NCI-H2081 (cell line): ENCODE measurements at regions not wholly inside any gene's neighbourhood (a gene's known extent, or its start where the extent isn't known, plus 50 kb on each side); places are given as distances from the start of the nearest gene placed in this dataset.

Source experiments
- DNase-seq, 2 experiments: peaks; one replicate each; lab custom pipeline; 2025; lab: John Stamatoyannopoulos, UW

DNA sequence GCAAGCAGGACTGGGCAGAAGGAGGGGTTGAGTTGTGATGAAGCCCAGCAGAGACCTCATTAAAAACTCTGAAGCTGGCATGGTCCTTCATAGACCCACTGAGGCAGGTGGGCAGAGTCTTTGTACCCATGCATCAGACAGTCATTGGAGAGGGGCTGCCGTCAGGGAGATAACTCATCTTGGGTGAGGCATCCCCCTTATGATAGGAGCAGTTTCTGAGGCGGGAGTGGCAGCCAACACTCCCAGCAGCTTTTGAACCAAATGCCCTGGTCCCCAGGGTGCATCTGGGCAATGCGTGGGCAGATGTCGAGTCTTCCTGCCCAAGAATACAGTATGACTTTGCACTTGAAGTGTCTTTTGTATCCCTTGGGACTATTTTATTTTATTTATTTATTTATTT, 68.1 kb downstream of the HTR5A start:
- no peak for DNase-seq

DNA sequence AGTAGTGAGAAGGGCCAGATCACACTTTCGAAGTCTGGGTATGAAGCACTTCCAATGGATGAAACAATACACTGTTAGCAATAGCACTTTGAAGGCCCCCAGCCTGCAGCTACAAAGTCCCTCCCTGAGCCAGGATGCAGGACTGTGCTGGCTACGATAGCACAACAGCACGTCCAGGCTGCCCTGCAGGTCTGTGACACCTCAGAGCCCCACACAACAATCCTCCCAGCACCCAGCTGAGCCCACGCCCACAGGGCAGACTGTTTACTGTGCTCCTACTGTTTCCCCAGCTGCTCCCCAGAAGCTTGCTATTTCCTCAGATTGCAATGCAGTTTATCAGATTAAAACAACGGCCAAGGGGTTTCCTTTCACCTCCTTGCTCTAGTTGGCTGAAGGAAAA, 71.4 kb downstream of the HTR5A start:
- no peak for DNase-seq

DNA sequence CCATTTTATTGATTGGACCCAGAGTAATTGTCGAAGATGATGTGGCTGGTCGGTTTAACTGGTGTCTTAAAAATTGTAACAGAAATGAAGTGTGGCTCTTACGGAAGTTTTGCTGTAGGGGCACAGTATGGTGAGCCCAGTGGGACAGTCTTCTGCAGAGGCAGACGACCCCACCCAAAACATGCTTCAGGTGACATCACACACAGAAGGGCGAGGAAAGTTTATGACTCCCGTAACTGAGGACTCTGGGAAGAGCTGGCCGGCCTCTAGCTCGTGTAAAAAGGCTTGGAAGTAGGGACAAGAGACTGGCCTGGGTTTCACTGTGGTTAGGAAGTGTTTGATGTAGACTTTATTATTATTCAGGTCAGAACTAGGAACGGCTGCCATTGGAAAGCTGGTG, 73.3 kb downstream of the HTR5A start:
- no peak for DNase-seq

DNA sequence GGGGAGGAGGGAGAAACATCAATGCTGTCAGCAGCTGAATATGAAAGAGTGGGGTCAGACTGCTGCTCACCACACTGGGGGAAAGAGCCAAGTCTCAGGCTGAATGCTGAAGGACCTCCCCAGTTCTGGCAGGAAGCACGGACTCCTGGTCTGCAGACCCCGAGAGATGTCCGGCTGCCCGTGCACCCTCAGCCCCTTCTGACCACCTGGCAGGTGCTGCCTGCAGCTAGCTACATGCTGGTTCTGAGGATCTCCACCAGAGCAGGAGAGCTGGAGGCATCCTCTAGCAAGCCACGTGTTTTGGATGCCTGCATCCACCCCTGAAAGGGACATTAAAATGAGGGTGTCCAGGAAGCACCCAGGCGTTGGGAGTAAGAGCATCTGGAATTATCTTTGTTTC, 74.2 kb downstream of the HTR5A start:
- no peak for DNase-seq

- no peak for DNase-seq
Observed at GRCh38 chr7:155145477-155146255, 75.5 kb downstream of the HTR5A start.

GRCh38 chr7:155147172-155147571, 77.0 kb downstream of the HTR5A start:
- DNase-seq = no peak

DNA sequence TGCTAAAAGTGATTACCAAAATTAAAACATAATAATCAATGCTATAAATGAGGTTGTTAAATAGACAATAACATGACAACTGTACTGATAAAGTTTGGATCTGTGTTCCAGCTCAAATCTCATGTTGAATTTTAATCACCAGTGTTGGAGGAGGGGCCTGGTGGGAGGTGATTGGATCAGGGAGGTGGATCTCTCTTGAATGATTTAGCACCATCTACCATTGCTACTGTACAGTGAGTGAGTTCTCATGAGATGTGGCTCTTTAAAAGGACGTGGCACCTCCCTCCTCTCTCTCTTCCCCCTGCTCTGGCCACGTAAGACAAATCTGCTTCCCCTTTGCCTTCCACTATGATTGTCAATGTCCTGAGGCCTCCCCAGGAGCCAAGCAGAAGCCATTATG, 77.5 kb downstream of the HTR5A start:
- DNase-seq = no peak

DNA sequence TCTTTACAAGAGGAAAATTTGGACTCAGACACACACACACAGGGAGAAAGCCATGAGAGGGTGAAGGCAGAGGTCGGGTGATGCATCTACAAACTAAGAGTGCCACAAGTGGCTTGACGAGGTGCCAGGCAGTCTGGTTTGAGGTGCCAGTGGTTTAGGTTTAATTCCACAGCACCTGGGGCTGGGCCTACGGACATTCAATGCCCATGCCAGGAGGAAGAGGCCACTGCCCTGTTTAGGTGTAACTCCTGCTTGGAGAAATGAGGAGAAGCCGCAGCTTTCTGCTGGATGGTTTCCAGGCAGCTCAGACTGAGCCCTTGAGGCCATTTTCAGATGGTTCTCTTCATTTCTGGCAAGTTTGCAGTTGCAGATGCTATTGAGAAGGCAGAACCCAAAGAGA, 83.6 kb downstream of the HTR5A start:
- no peak for DNase-seq

DNA sequence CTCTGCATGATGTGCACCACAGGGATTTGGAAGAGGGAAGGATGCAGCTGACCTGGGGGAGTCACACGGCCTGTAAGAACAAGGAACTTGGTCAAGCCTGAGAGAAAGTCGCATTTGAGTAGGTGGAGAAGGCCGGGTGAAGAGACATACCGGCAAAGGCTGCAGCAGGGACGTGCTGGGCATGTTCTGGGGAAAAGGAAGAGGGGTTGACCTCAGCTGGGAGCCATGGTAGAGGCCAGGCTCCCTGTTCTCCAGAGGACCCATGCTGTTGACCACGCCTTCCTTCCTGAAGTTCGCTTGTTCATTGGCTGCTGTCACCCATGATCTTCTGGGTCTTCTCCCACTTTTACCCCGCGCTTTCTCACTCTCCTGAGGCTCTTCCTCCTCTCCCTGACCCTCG, 84.5 kb downstream of the HTR5A start:
- no peak for DNase-seq

DNA sequence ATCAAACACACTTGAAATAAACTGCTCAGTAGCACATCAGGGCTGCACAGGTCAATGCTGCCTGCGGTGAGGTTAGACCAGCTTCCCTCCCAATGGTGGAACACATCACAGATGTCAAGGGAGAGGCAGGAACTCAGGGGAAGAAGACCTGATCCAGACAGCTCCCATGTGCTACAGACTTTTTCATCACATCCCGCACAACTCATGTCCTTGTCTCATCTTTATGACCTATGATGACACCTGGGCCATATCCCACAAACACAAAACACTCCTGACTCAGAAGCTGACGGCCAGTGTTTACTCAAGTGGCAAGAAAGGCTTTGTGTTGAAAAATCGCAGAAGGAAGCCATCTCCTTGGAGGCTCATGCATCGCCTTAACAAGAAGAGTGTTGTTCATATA, 91.6 kb downstream of the HTR5A start:
- no peak for DNase-seq

DNA sequence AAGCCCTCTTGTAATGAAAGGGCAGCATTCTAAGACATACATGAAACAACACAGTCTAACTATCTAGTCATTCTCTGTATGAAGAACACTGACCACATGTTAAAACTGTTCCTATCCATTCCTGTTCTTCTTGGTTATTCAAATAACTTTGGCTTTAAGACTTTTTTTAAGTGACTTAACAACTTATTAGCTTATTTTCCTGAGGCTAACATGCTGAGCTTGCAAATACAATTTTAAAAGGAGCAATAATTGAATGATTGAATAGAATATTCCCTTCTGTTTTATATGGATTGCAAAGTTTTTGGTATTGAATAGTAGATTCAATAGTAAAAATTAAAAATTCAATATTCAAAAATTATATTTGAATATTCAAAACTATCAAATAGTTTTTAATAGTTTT, 92.3 kb downstream of the HTR5A start:
- DNase-seq = no peak

DNA sequence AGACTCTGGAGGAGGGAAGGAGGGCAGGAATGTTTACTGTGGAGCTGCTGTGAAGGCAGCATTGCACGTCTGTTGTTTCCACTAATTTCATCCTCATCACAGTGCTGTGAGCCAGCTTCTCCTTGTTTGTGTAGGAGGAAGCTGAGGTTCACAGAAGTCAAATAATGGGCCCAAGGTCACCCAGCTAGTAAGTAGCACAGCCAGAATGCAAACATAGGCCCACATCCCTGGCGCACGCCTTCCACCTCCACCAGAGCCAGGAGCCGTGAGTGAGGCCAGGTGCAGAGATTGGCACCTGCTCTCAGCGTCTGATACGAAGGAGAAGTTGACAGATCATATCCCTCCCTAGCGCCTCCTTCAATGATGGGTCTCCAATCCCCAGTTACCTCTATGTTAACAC, 93.6 kb downstream of the HTR5A start:
- DNase-seq = no peak

GRCh38 chr7:155164316-155164715, 94.2 kb downstream of the HTR5A start:
- no peak for DNase-seq

GRCh38 chr7:155166108-155166507, 96.0 kb downstream of the HTR5A start:
- no peak for DNase-seq

DNA sequence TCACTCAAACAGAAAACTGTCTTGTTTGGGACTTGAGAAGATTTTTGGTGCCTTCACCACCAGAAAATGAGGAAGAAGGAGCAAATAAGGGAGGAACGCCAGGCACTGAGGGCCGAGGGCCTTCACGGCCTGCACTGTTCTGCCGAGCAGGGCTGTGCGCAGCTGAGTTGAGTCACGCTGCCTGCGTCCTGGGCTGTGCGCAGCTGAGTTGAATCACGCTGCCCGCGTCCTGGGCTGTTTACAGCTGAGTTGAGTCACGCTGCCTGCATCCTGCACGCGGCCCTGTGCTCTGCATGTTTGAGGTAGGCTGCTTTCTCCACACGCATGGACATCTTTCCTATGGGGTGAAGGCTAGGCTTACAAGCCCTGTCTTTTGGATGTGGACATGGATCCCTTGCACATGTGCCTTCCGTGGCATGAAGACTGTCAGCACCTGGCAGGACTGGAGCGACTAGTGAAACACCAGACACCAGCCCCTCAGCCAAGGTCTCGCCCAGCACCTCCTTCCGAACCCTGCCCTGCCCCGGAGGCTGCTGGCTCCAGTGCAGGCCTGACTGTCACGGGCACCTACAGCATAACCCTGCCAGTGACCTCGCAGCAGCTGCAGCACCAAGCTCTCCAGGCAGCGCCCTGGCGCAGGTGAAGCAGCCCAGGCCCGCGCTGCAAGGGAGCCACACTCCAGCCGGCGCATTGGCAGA, 96.7 kb downstream of the HTR5A start:
- no peak for DNase-seq

GRCh38 chr7:155167706-155168365, 97.7 kb downstream of the HTR5A start:
- DNase-seq = no peak

GRCh38 chr7:155168597-155169480, 98.7 kb downstream of the HTR5A start:
- no peak for DNase-seq

DNA sequence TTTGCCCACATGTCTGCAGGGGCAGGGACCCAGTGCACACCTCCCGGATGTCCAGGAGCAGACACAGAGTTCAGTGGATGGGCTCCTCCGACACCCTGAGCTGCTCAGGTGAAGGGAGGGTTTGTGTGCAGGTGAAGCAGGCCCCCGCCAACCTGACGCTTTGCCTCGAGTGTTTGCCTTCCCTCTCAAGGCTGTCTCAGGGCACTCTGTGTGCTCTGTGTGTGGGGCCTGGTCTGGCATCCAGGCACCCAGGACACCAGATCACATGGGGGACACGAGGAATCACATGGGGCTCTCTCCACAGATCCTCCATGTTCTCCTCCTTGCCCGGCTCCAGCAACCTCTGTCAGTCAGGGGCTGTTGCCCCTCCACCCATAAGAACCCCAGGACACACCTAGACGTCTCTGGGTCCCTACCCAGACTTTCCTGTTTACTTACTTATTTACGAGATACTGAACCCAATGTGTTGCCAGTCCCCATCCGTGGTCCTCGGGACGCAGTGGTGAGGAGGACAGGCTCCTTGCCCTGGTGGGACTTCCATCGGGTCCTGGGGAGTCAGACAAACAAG, 99.5 kb downstream of the HTR5A start:
- no peak for DNase-seq

GRCh38 chr7:155170331-155170730, 100.2 kb downstream of the HTR5A start:
- no peak for DNase-seq

DNA sequence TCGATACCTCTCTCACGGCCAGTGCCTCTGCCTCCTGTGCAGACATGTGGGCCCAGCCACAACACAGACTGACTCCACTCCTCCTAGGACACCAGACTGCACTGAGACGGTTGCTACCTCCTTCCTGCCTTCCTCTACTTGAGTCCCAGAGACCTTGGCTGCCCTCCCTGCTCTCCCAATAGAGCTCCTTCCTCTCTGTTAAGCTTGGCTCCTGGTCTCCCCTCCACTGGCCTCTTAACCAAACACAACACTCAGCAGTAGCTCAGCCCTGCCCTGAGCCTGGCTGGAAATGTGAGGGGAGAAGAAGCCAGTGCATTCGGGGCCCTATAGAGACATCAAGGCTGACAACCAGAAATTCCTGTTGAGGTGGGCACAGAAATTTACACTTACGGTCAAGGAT, 102.0 kb downstream of the HTR5A start:
- DNase-seq = no peak

DNA sequence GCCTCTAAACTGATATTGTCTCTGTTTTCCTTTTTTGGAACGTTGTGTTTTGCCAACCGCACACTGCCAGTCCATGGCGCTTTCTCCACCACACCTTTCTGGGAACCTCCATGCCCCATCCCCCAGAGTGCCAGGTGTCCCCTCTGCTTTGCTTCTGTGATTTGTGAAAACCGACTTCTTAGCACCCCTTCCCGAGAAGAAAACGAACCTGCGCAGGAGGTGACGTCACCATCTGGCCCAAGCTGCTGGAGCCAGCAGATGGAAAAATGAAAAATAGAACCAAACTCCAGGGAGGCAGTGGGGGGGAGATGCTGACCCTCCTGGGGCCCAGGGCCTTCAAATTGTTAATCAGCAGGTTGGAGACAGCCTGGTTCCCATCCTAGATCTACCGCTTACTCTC, 103.8 kb downstream of the HTR5A start:
- DNase-seq = no peak

DNA sequence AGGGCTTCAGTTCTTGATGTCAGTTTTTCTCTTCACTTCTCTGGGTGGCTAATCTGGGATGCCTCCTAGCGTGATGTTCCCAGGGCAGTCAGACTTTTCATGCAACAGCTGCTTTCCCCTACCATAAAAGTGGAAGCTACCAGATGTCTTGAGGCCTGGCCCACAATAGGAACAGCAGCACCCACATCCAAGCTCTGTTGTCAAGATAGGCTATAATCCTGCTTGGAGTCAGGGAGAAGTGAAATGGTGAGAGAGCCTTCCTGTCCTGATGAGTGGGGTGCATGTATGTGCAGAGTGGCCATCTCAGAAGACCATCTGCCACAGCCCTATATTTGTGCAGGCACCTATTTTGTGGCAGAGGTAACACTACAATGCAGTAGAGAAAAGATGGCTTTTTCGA, 108.0 kb downstream of the HTR5A start:
- DNase-seq = no peak
